ENCODE measurements at regions not wholly inside any gene's neighbourhood (a gene's known extent, or its start where the extent isn't known, plus 50 kb on each side); places are given as distances from the start of the nearest gene placed in this dataset.

DNA sequence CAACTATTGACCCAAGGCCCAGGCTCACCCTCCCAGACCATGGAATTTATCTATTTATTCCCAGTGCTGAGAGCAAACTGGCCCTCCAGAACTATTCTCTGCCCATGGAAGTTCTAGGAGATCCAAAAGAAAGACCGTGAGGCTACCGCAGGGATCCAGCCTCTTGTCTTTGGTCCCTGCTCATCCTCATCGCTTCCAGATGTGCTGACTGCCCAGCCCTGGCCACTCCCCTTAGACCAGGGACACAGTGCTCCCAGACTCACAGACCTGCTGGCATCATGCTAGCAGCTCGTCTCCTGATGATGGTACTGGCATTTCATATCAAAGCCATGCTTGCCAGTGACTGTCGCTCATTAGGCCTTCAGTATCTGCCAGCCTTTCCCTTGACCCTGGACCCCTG, 405.7 kb upstream of the PPP2R3A start:
- intact Hi-C loops (cut with DNase I) = no loop called here

DNA sequence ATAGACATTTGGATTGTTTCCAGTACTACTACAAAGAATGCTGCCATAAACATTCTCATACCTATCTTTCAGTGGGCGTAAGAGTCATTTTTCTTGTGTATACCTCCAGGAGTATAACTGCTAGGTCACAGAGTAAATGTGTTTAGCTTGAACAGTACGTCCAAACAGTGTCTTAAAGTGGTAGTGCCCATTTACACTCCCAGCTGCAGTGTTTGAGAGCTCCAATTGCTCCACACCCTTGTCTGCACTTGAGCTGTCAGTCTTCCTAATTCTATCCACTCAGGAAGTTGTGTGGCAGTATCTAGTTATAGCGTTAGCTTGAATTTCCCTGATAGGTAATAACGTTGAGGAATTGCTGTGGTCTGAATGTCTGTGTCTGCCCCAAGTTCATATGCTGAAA, 404.7 kb upstream of the PPP2R3A start:
- Histone ChIP-seq H3K4me3 (no peak overlapping the region), H3K36me3 (no peaks in the 10 kb centered on the region), H3K27ac (no peak overlapping the region), H3K9me3 (no peaks in the 10 kb centered on the region), H3K4me1 (no peaks in the 10 kb centered on the region), H3K27me3 (no peaks in the 10 kb centered on the region)
- intact Hi-C loops (cut with DNase I) = no loop called here
- no peak for DNase-seq (ENCODE audit: extremely low spot score in 2 of 2)
- TF ChIP-seq POLR2AphosphoS5 (IDR thresholded peaks at IDR 0.05; ENCODE audit: insufficient read depth in 1 of 2, low read depth in 1 of 2) = no peak
- TF ChIP-seq, protein P1, sequence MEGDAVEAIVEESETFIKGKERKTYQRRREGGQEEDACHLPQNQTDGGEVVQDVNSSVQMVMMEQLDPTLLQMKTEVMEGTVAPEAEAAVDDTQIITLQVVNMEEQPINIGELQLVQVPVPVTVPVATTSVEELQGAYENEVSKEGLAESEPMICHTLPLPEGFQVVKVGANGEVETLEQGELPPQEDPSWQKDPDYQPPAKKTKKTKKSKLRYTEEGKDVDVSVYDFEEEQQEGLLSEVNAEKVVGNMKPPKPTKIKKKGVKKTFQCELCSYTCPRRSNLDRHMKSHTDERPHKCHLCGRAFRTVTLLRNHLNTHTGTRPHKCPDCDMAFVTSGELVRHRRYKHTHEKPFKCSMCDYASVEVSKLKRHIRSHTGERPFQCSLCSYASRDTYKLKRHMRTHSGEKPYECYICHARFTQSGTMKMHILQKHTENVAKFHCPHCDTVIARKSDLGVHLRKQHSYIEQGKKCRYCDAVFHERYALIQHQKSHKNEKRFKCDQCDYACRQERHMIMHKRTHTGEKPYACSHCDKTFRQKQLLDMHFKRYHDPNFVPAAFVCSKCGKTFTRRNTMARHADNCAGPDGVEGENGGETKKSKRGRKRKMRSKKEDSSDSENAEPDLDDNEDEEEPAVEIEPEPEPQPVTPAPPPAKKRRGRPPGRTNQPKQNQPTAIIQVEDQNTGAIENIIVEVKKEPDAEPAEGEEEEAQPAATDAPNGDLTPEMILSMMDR (IDR thresholded peaks at IDR 0.05) = no peak
- no peak for TF ChIP-seq POLR2A (IDR thresholded peaks at IDR 0.05)

More for the DNA sequence above, 405.7 kb upstream of the PPP2R3A start:
- no peak for TF ChIP-seq POLR2A (IDR thresholded peaks at IDR 0.05)
- no peak for TF ChIP-seq POLR2AphosphoS5 (IDR thresholded peaks at IDR 0.05; ENCODE audit: insufficient read depth in 1 of 2, low read depth in 1 of 2)
- TF ChIP-seq, protein P1 (IDR thresholded peaks at IDR 0.05) = no peak
- no peak for DNase-seq (ENCODE audit: extremely low spot score in 2 of 2)
- no peaks in the 10 kb centered on the region for H3K9me3 ChIP-seq
- H3K36me3 ChIP-seq = no peaks in the 10 kb centered on the region
- no peak overlapping the region for H3K27ac ChIP-seq
- H3K4me3 ChIP-seq = no peak overlapping the region
- H3K27me3 ChIP-seq = no peaks in the 10 kb centered on the region
- H3K4me1 ChIP-seq = no peaks in the 10 kb centered on the region

GRCh38 chr3:135564696-135565095, 400.8 kb upstream of the PPP2R3A start:
- DNase-seq (ENCODE audit: extremely low spot score in 2 of 2) = no peak
- H3K9me3 ChIP-seq = no peaks in the 10 kb centered on the region
- intact Hi-C loops (cut with DNase I) = no loop called here
- H3K4me1 ChIP-seq = no peaks in the 10 kb centered on the region
- no peaks in the 10 kb centered on the region for H3K36me3 ChIP-seq
- no peak overlapping the region for H3K4me3 ChIP-seq
- H3K27ac ChIP-seq = no peak overlapping the region
- H3K27me3 ChIP-seq = no peaks in the 10 kb centered on the region
- TF ChIP-seq POLR2AphosphoS5 (IDR thresholded peaks at IDR 0.05; ENCODE audit: insufficient read depth in 1 of 2, low read depth in 1 of 2) (no peak), POLR2A (IDR thresholded peaks at IDR 0.05) (no peak)
- TF ChIP-seq, protein P1 (IDR thresholded peaks at IDR 0.05) = no peak

DNA sequence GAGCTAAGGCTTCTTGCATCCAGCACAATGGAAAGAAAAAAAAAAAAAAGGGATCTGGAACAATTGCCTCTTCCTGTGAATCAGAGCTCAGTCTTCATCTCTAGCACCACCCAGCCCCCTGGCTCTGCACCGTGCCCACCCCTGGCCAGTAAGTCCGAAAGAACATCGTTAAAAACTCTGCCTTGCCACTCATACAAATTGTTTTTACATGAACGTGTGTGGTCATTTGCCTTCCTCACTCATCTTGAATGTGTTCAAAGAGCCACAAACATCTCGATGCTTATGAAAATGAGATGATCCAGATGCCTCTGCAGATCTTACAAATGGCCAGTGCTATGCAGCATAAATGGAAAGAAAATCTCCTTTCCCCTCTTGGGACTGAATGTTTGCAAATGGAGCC, 400.0 kb upstream of the PPP2R3A start:
- Histone ChIP-seq H3K27ac (no peak overlapping the region), H3K9me3 (no peaks in the 10 kb centered on the region), H3K27me3 (no peaks in the 10 kb centered on the region), H3K4me1 (no peaks in the 10 kb centered on the region), H3K36me3 (no peaks in the 10 kb centered on the region), H3K4me3 (no peak overlapping the region)
- intact Hi-C loops (cut with DNase I) = no loop called here
- no peak for DNase-seq (ENCODE audit: extremely low spot score in 2 of 2)
- TF ChIP-seq POLR2AphosphoS5 (IDR thresholded peaks at IDR 0.05; ENCODE audit: insufficient read depth in 1 of 2, low read depth in 1 of 2) (no peak), POLR2A (IDR thresholded peaks at IDR 0.05) (no peak)
- TF ChIP-seq, protein P1 (IDR thresholded peaks at IDR 0.05) = no peak

- no peak for DNase-seq (ENCODE audit: extremely low spot score in 2 of 2)
- Histone ChIP-seq H3K27me3 (no peaks in the 10 kb centered on the region), H3K36me3 (no peaks in the 10 kb centered on the region), H3K27ac (no peak overlapping the region), H3K9me3 (no peaks in the 10 kb centered on the region), H3K4me3 (no peak overlapping the region), H3K4me1 (no peaks in the 10 kb centered on the region)
- intact Hi-C loops (cut with DNase I) = no loop called here
- TF ChIP-seq, protein P1 (IDR thresholded peaks at IDR 0.05) = no peak
- TF ChIP-seq POLR2AphosphoS5 (IDR thresholded peaks at IDR 0.05; ENCODE audit: insufficient read depth in 1 of 2, low read depth in 1 of 2) (no peak), POLR2A (IDR thresholded peaks at IDR 0.05) (no peak)
Observed at GRCh38 chr3:135567223-135567622, 398.3 kb upstream of the PPP2R3A start.
